ENCODE measurements at regions not wholly inside any gene's neighbourhood (a gene's known extent, or its start where the extent isn't known, plus 50 kb on each side); places are given as distances from the start of the nearest gene placed in this dataset.

GRCh38 chrX:150201391-150201790 is 161.7 kb upstream of the MAMLD1 start:
- TF ChIP-seq CTCF (IDR thresholded peaks at IDR 0.05; ENCODE audit: poor library complexity) (no peak), EZH2phosphoT487 (IDR thresholded peaks at IDR 0.05; ENCODE audit: low read depth, severe bottlenecking, unreplicated experiment) (no peak)
